HepG2 (cell line): ENCODE measurements at regions not wholly inside any gene's neighbourhood (a gene's known extent, or its start where the extent isn't known, plus 50 kb on each side); places are given as distances from the start of the nearest gene placed in this dataset.

ENCODE experiments used
- CTCF ChIP-seq: sonication (generic); formaldehyde crosslinking; IDR thresholded peaks from 2 replicates; pipeline ENCODE4 v1.5.0; 2020; ENCODE audit warnings: mild to moderate bottlenecking, missing genetic modification reagents, moderate library complexity
- JUNB ChIP-seq: sonication (generic); formaldehyde crosslinking; IDR thresholded peaks from 2 replicates; pipeline ENCODE4 v1.8.0; 2022; ENCODE audit warnings: missing genetic modification reagents, mild to moderate bottlenecking, borderline replicate concordance
- KAT2B ChIP-seq: fragments of 150-350 bp; IDR thresholded peaks from 2 replicates; pipeline ENCODE4 v1.6.1; 2014; ENCODE audit warnings: low read depth, low read length, borderline replicate concordance
- MAFK ChIP-seq, 2 experiments: IDR thresholded peaks in 1 of 2; conservative IDR thresholded peaks in 1 of 2; 2 replicates each; pipeline ENCODE4 v1.6.1; 2011; ENCODE audit warnings: improper control_type of control experiment in 2 of 2, low read length in 2 of 2
- MAZ ChIP-seq, 2 experiments: sonication (generic) in 1 of 2; formaldehyde crosslinking in 1 of 2; IDR thresholded peaks; 2 replicates each; pipeline versions ENCODE4 v1.5.0 to v1.6.1; 2012 to 2020; ENCODE audit warnings: low read depth in 2 of 2, mild to moderate bottlenecking in 2 of 2, borderline replicate concordance in 1 of 2, improper control_type of control experiment in 1 of 2, low read length in 1 of 2, missing genetic modification reagents in 1 of 2, moderate library complexity in 1 of 2
- PCBP1 ChIP-seq: fragments of 200-400 bp; formaldehyde crosslinking; IDR thresholded peaks from 2 replicates; pipeline ENCODE4 v1.6.1; 2017; ENCODE audit warnings: mild to moderate bottlenecking, low read depth, low read length, borderline replicate concordance
- POLR2A ChIP-seq, 2 experiments: IDR thresholded peaks; 2 replicates each; pipeline ENCODE4 v1.6.1; 2011; ENCODE audit warnings: low read depth in 2 of 2, low read length in 2 of 2, mild to moderate bottlenecking in 1 of 2, moderate library complexity in 1 of 2; ENCODE audit not compliant: insufficient read depth in 1 of 2
- SNAPC2 ChIP-seq: sonication (generic); formaldehyde crosslinking; IDR thresholded peaks from 2 replicates; pipeline ENCODE4 v1.8.1; 2022; ENCODE audit warnings: mild to moderate bottlenecking, missing genetic modification reagents
- SPEN ChIP-seq: sonication (generic); formaldehyde crosslinking; IDR thresholded peaks from 2 replicates; pipeline ENCODE4 v1.5.1; 2020; ENCODE audit warnings: low read depth, mild to moderate bottlenecking, missing genetic modification reagents
- TMF1 ChIP-seq: sonication (generic); formaldehyde crosslinking; IDR thresholded peaks from 2 replicates; pipeline ENCODE4 v1.8.1; 2022; ENCODE audit warnings: low read depth, missing genetic modification reagents
- ZBTB40 ChIP-seq, 2 experiments: fragments of 450-650 bp in 1 of 2; sonication (generic) in 1 of 2; formaldehyde crosslinking in 1 of 2; IDR thresholded peaks; 2 replicates each; pipeline versions ENCODE4 v1.6.1 to v1.8.0; 2016 to 2022; ENCODE audit warnings: antibody characterized with exemption in 1 of 2, mild to moderate bottlenecking in 1 of 2, missing genetic modification reagents in 1 of 2
- ZFP36 ChIP-seq: fragments of 150-350 bp; IDR thresholded peaks from 2 replicates; pipeline ENCODE4 v1.6.1; 2018; ENCODE audit warnings: borderline replicate concordance, low read length, low read depth; ENCODE audit not compliant: partially characterized antibody
- ZNF605 ChIP-seq: sonication (generic); formaldehyde crosslinking; IDR thresholded peaks from 2 replicates; pipeline ENCODE4 v1.8.0; 2022; ENCODE audit warnings: mild to moderate bottlenecking, missing genetic modification reagents

- TF ChIP-seq TMF1 (CRISPR knock-in tag) (no peak), CTCF (CRISPR knock-in tag) (no peak), ZFP36 (no peak), MAFK (conservative IDR thresholded peaks at IDR 0.05 in 1 of 2, IDR thresholded peaks at IDR 0.05 in 1 of 2; ENCODE audit: low read length in 2 of 2) (no peak), MAZ (IDR thresholded peaks at IDR 0.05; ENCODE audit: borderline replicate concordance, low read depth, low read length) (no peak), MAZ (CRISPR knock-in tag; IDR thresholded peaks at IDR 0.05; ENCODE audit: low read depth) (no peak), SNAPC2 (no peak), ZNF605 (no peak), PCBP1 (no peak), SPEN (CRISPR knock-in tag) (no peak), ZBTB40 (IDR thresholded peaks at IDR 0.05) (no peak), ZBTB40 (CRISPR knock-in tag; IDR thresholded peaks at IDR 0.05) (no peak), JUNB (CRISPR knock-in tag) (no peak), POLR2A (IDR thresholded peaks at IDR 0.05; ENCODE audit: insufficient read depth in 1 of 2, low read depth in 2 of 2, low read length in 2 of 2) (no peak), KAT2B (no peak)
These were observed 521.5 kb downstream of the FUT8 start for GRCh38 chr14:65934070-65934435.
